Common myeloid progenitor, CD34-positive (primary cell): ENCODE measurements at regions not wholly inside any gene's neighbourhood (a gene's known extent, or its start where the extent isn't known, plus 50 kb on each side); places are given as distances from the start of the nearest gene placed in this dataset.
A peak's percentile ranks its signal among the peaks of the same experiment; 100 is the strongest.
"Not testable (repeated sequence)": the region's sequence is repeated elsewhere in the genome, so short reads cannot be mapped to it uniquely, and the experiment has no call there.

ENCODE experiments used
- CTCF ChIA-PET: fragments of 350-600 bp; sonication (Branson Sonifier 250); formaldehyde crosslinking; loops from one replicate; lab custom pipeline; 2021; ENCODE audit warnings: antibody characterized with exemption; lab: Charles Lee
- POLR2A ChIA-PET: fragments of 350-600 bp; sonication (Branson Sonifier 250); formaldehyde crosslinking; loops from one replicate; lab custom pipeline; 2021; ENCODE audit warnings: antibody characterized with exemption; lab: Charles Lee
- DNase-seq, 3 donors: peaks; one replicate each; pipeline versions ENCODE4 v3.0.0 to v3.0.0-alpha.2; 2013
- H3K27ac ChIP-seq, 2 experiments: 1 replicate in 1 of 2; 2 replicates in 1 of 2; pipeline ENCODE4 v1.7.0; 2013; ENCODE audit warnings: inconsistent platforms in 2 of 2, low read length in 2 of 2, mild to moderate bottlenecking in 2 of 2, low read depth in 1 of 2, moderate library complexity in 1 of 2; ENCODE audit not compliant: severe bottlenecking in 2 of 2, insufficient read depth in 1 of 2, poor library complexity in 1 of 2
- H3K27me3 ChIP-seq, 5 experiments: replicated peaks in 2 of 5; 1 replicate in 3 of 5; 2 replicates in 2 of 5; pipeline versions ENCODE4 v1.6.1 to v1.7.0; 2013; ENCODE audit warnings: low read length in 4 of 5, mild to moderate bottlenecking in 2 of 5, moderate library complexity in 2 of 5, inconsistent platforms in 1 of 5; ENCODE audit not compliant: insufficient read depth in 5 of 5, control insufficient read depth in 4 of 5
- H3K36me3 ChIP-seq, 4 experiments: 1 replicate in 2 of 4; 2 replicates in 2 of 4; pipeline versions ENCODE4 v1.6.1 to v1.7.0; 2013; ENCODE audit warnings: low read length in 3 of 4, control low read depth in 1 of 4, mild to moderate bottlenecking in 1 of 4; ENCODE audit not compliant: control insufficient read depth in 4 of 4, insufficient read depth in 4 of 4
- H3K4me1 ChIP-seq, 4 experiments: 1 replicate in 3 of 4; 2 replicates in 1 of 4; pipeline versions ENCODE4 v1.6.1 to v1.7.1; 2013; ENCODE audit warnings: low read length in 3 of 4, mild to moderate bottlenecking in 3 of 4, control low read depth in 1 of 4, inconsistent platforms in 1 of 4, moderate library complexity in 1 of 4; ENCODE audit not compliant: control insufficient read depth in 4 of 4, insufficient read depth in 4 of 4; ENCODE audit errors: control extremely low read depth in 1 of 4
- H3K4me3 ChIP-seq, 7 experiments: 1 replicate in 4 of 7; 2 replicates in 3 of 7; pipeline versions ENCODE4 v1.5.1 to v1.7.0; 2013; ENCODE audit warnings: mild to moderate bottlenecking in 7 of 7, low read length in 6 of 7, moderate library complexity in 6 of 7, inconsistent platforms in 2 of 7, low read depth in 2 of 7, control low read depth in 1 of 7; ENCODE audit not compliant: insufficient read depth in 4 of 7, control insufficient read depth in 1 of 7; ENCODE audit errors: extremely low read depth in 1 of 7
- H3K9me3 ChIP-seq, 5 experiments: 1 replicate in 4 of 5; 2 replicates in 1 of 5; pipeline versions ENCODE4 v1.6.1 to v1.7.1; 2013; ENCODE audit warnings: low read length in 4 of 5, mild to moderate bottlenecking in 2 of 5, inconsistent platforms in 1 of 5, low read depth in 1 of 5, moderate library complexity in 1 of 5; ENCODE audit not compliant: control insufficient read depth in 4 of 5, insufficient read depth in 2 of 5; ENCODE audit errors: control extremely low read depth in 1 of 5
- WGBS: methylation state at CpG from one replicate; pipeline ENCODE4 v1.1.5; 2013; ENCODE audit not compliant: insufficient coverage; 5-methylcytosine and 5-hydroxymethylcytosine counted together

- WGBS, result 100% methylated on average over 2 of the region's 2 CpGs
- Histone ChIP-seq H3K4me3 (no peak overlapping the region), H3K27me3 (no peaks in the 10 kb centered on the region), H3K9me3 (no peaks in the 10 kb centered on the region), H3K36me3 (no peaks in the 10 kb centered on the region), H3K4me1 (peaks cover 0 to 2% (median 0%) of the 10 kb centered on the region in 4 experiments), H3K27ac (no peak overlapping the region)
- DNase-seq, result no peak
- ChIA-PET CTCF (no interaction called here), POLR2A (no interaction called here)
Measured at GRCh38 chr3:144482876-144483275, 511.3 kb downstream of the DIPK2A start.

DNA sequence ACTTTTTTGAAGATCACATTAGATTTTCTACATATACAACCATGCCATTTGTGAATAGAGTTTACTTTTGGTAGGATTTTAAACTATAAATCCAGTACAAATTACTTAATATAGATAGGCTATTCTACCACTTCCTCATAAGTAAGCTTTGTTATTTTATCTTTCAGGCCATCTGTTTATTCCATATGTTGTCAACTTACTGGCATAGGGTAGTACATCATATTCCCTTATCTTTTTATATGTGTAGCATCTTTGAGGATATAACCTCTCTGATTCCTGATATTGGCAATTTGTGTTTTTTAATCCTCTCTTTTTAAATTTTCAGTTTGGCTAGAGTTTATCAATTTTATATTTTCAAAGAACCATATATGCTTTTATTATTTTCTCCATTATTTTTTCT, 515.4 kb downstream of the DIPK2A start:
- POLR2A ChIA-PET, result no interaction called here
- Histone ChIP-seq H3K4me1 (peaks cover 0 to 2% (median 0%) of the 10 kb centered on the region in 4 experiments), H3K9me3 (no peaks in the 10 kb centered on the region), H3K27ac (no peak overlapping the region), H3K36me3 (no peaks in the 10 kb centered on the region), H3K27me3 (no peaks in the 10 kb centered on the region), H3K4me3 (no peak overlapping the region)
- CTCF ChIA-PET, result no interaction called here
- DNase-seq, result peak in 2 of 3 donors; percentile 33 to 58

- ChIA-PET POLR2A (no interaction called here), CTCF (no interaction called here)
Measured at GRCh38 chr3:144488927-144489326, 517.3 kb downstream of the DIPK2A start.

DNA sequence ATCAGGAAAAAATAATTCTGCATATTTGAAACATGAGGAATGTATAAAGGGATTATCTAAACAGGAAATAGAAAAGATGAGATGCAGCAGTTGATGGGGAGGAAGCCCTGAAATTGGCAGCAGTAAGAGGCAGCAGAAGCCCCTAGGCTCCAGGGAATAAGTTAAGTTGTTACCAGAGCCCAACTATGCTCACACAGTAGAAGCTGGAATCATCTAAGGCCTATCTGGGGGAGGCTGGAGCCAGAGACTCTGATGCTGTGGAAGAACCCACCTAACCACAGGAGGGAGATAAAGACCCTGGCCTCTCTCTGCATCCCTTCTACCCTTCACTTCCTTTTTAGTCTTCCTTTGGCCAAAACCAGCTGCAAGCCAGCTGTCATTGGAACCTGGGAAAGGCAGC, 519.7 kb downstream of the DIPK2A start:
- Histone ChIP-seq H3K4me1 (peaks cover 0 to 2% (median 0%) of the 10 kb centered on the region in 4 experiments), H3K4me3 (no peak overlapping the region), H3K27ac (no peak overlapping the region), H3K27me3 (no peaks in the 10 kb centered on the region), H3K36me3 (no peaks in the 10 kb centered on the region), H3K9me3 (no peaks in the 10 kb centered on the region)
- ChIA-PET CTCF (no interaction called here), POLR2A (no interaction called here)
- no peak for DNase-seq

More at GRCh38 chr3:144488927-144489326, 517.3 kb downstream of the DIPK2A start:
- H3K27ac ChIP-seq, result no peak overlapping the region
- H3K4me3 ChIP-seq, result no peak overlapping the region
- peaks cover 0 to 2% (median 0%) of the 10 kb centered on the region in 4 experiments for H3K4me1 ChIP-seq
- H3K27me3 ChIP-seq, result no peaks in the 10 kb centered on the region
- no peaks in the 10 kb centered on the region for H3K9me3 ChIP-seq
- DNase-seq, result no peak
- no peaks in the 10 kb centered on the region for H3K36me3 ChIP-seq

- H3K36me3 ChIP-seq, H3K27me3 ChIP-seq, DNase-seq, H3K9me3 ChIP-seq, H3K27ac ChIP-seq, CTCF ChIA-PET, POLR2A ChIA-PET, H3K4me3 ChIP-seq, H3K4me1 ChIP-seq: not testable (repeated sequence)
- 92% methylated on average over 16 of the region's 20 CpGs for WGBS
Measured at GRCh38 chr3:144494651-144495050, 523.0 kb downstream of the DIPK2A start.

GRCh38 chr3:144496141-144496835, 524.7 kb downstream of the DIPK2A start:
- H3K4me3 ChIP-seq, result no peak overlapping the region
- no peak overlapping the region for H3K27ac ChIP-seq
- peaks cover 0 to 8% (median 1%) of the 10 kb centered on the region in 4 experiments for H3K4me1 ChIP-seq
- no peaks in the 10 kb centered on the region for H3K36me3 ChIP-seq
- H3K9me3 ChIP-seq, result no peaks in the 10 kb centered on the region
- no peaks in the 10 kb centered on the region for H3K27me3 ChIP-seq
- ChIA-PET POLR2A (interaction anchor here (0.7 kb wide), 1 partner anchor 779 kb away, joined by 4 read pairs; no protein-coding TSS in a partner anchor), CTCF (no interaction called here)
- no peak for DNase-seq
- 100% methylated on average over 1 of the region's 4 CpGs for WGBS

GRCh38 chr3:144497452-144497851, 525.8 kb downstream of the DIPK2A start:
- H3K4me3 ChIP-seq, result no peak overlapping the region
- CTCF ChIA-PET, result no interaction called here
- no peaks in the 10 kb centered on the region for H3K9me3 ChIP-seq
- POLR2A ChIA-PET, result interaction anchor here (0.7 kb wide), 1 partner anchor 777 kb away, joined by 4 read pairs; no protein-coding TSS in a partner anchor
- DNase-seq, result no peak
- peaks cover 0 to 19% (median 5%) of the 10 kb centered on the region in 4 experiments for H3K4me1 ChIP-seq
- WGBS, result no CpG with 5 or more reads among the region's 2 CpGs
- H3K36me3 ChIP-seq, result no peaks in the 10 kb centered on the region
- no peak overlapping the region for H3K27ac ChIP-seq
- no peaks in the 10 kb centered on the region for H3K27me3 ChIP-seq
